Spinal cord (tissue), 9 donors: ENCODE measurements at regions not wholly inside any gene's neighbourhood (a gene's known extent, or its start where the extent isn't known, plus 50 kb on each side); places are given as distances from the start of the nearest gene placed in this dataset.

ENCODE experiments used
- DNase-seq, 6 donors: peaks; one replicate each; pipeline versions ENCODE4 v3.0.0 to v3.0.0-alpha.2; 2013 to 2015; ENCODE audit warnings: low spot score in 6 of 6, low read depth in 4 of 6
- H3K27ac ChIP-seq: one replicate; pipeline ENCODE4 v1.5.1; 2013; ENCODE audit warnings: low read depth, low read length, control low read depth
- H3K27me3 ChIP-seq: one replicate; pipeline ENCODE4 v1.6.1; 2013; ENCODE audit warnings: low read length; ENCODE audit not compliant: control insufficient read depth, insufficient read depth
- H3K36me3 ChIP-seq: one replicate; pipeline ENCODE4 v1.6.1; 2013; ENCODE audit warnings: low read length; ENCODE audit not compliant: control insufficient read depth, insufficient read depth
- H3K4me1 ChIP-seq: one replicate; pipeline ENCODE4 v1.6.1; 2013; ENCODE audit warnings: low read length; ENCODE audit not compliant: control insufficient read depth, insufficient read depth
- H3K4me3 ChIP-seq: one replicate; pipeline ENCODE4 v1.5.1; 2013; ENCODE audit warnings: low read depth, low read length, control low read depth
- H3K9me3 ChIP-seq: one replicate; pipeline ENCODE4 v1.6.1; 2013; ENCODE audit warnings: low read length; ENCODE audit not compliant: control insufficient read depth, insufficient read depth
- WGBS: methylation state at CpG from one replicate; pipeline ENCODE4 v1.1.5; 2013; ENCODE audit warnings: missing lambda C conversion rate; ENCODE audit not compliant: insufficient coverage; 5-methylcytosine and 5-hydroxymethylcytosine counted together
- donor health status: healthy.

- Histone ChIP-seq H3K4me1 (peaks cover 5% of the 10 kb centered on the region), H3K27ac (no peak overlapping the region), H3K36me3 (no peaks in the 10 kb centered on the region), H3K9me3 (no peaks in the 10 kb centered on the region), H3K4me3 (no peak overlapping the region), H3K27me3 (no peaks in the 10 kb centered on the region)
- no CpG with 5 or more reads among the region's 4 CpGs for WGBS
- DNase-seq: no peak
Measured at GRCh38 chr21:41655259-41655658, 111.6 kb downstream of the RIPK4 start.

- no peak for DNase-seq
- Histone ChIP-seq H3K9me3 (no peaks in the 10 kb centered on the region), H3K4me1 (peaks cover 5% of the 10 kb centered on the region), H3K27ac (no peak overlapping the region), H3K36me3 (no peaks in the 10 kb centered on the region), H3K27me3 (no peaks in the 10 kb centered on the region), H3K4me3 (no peak overlapping the region)
- 100% methylated on average over 2 of the region's 3 CpGs for WGBS
Measured at GRCh38 chr21:41653954-41654491, 112.8 kb downstream of the RIPK4 start.

GRCh38 chr21:41653243-41653953 lies 113.5 kb downstream of the RIPK4 start:
- DNase-seq: no peak
- Histone ChIP-seq H3K36me3 (no peaks in the 10 kb centered on the region), H3K9me3 (no peaks in the 10 kb centered on the region), H3K4me1 (peaks cover 4% of the 10 kb centered on the region), H3K27ac (no peak overlapping the region), H3K4me3 (no peak overlapping the region), H3K27me3 (no peaks in the 10 kb centered on the region)
- 85% methylated on average over 11 of the region's 13 CpGs for WGBS

GRCh38 chr21:41651830-41652229 lies 115.0 kb downstream of the RIPK4 start:
- DNase-seq: no peak
- whole genome bisulfite sequencing: 94% methylated on average over 3 of the region's 6 CpGs
- H3K36me3 ChIP-seq: no peaks in the 10 kb centered on the region
- no peaks in the 10 kb centered on the region for H3K27me3 ChIP-seq
- H3K4me1 ChIP-seq: no peaks in the 10 kb centered on the region
- H3K27ac ChIP-seq: no peak overlapping the region
- no peaks in the 10 kb centered on the region for H3K9me3 ChIP-seq
- no peak overlapping the region for H3K4me3 ChIP-seq

- no peaks in the 10 kb centered on the region for H3K4me1 ChIP-seq
- no peaks in the 10 kb centered on the region for H3K9me3 ChIP-seq
- H3K4me3 ChIP-seq: no peak overlapping the region
- no peak overlapping the region for H3K27ac ChIP-seq
- no peaks in the 10 kb centered on the region for H3K36me3 ChIP-seq
- DNase-seq: no peak
- H3K27me3 ChIP-seq: no peaks in the 10 kb centered on the region
- 53% methylated on average over 6 of the region's 8 CpGs for WGBS
Measured at GRCh38 chr21:41651406-41651805, 115.4 kb downstream of the RIPK4 start.

- WGBS: 86% methylated on average over 18 of the region's 19 CpGs
- H3K4me1 ChIP-seq: no peaks in the 10 kb centered on the region
- no peaks in the 10 kb centered on the region for H3K36me3 ChIP-seq
- H3K9me3 ChIP-seq: no peaks in the 10 kb centered on the region
- H3K27ac ChIP-seq: no peak overlapping the region
- no peak overlapping the region for H3K4me3 ChIP-seq
- no peak for DNase-seq
- H3K27me3 ChIP-seq: no peaks in the 10 kb centered on the region
Measured at GRCh38 chr21:41650526-41651145, 116.2 kb downstream of the RIPK4 start.

- H3K27ac ChIP-seq: no peak overlapping the region
- H3K4me3 ChIP-seq: no peak overlapping the region
- WGBS: 95% methylated on average over 9 of the region's 9 CpGs
- no peaks in the 10 kb centered on the region for H3K36me3 ChIP-seq
- no peak for DNase-seq
- H3K27me3 ChIP-seq: no peaks in the 10 kb centered on the region
- no peaks in the 10 kb centered on the region for H3K4me1 ChIP-seq
- no peaks in the 10 kb centered on the region for H3K9me3 ChIP-seq
Measured at GRCh38 chr21:41648591-41649031, 118.2 kb downstream of the RIPK4 start.

GRCh38 chr21:41647806-41648561 lies 118.9 kb downstream of the RIPK4 start:
- Histone ChIP-seq H3K27me3 (no peaks in the 10 kb centered on the region), H3K4me3 (no peak overlapping the region), H3K36me3 (no peaks in the 10 kb centered on the region), H3K4me1 (no peaks in the 10 kb centered on the region), H3K27ac (no peak overlapping the region), H3K9me3 (no peaks in the 10 kb centered on the region)
- 96% methylated on average over 8 of the region's 9 CpGs for WGBS
- DNase-seq: no peak

- WGBS: no CpG with 5 or more reads among the region's 10 CpGs
- peaks cover 6% of the 10 kb centered on the region for H3K4me1 ChIP-seq
Measured at GRCh38 chr21:41643246-41643966, 123.4 kb downstream of the RIPK4 start.

More at GRCh38 chr21:41643246-41643966, 123.4 kb downstream of the RIPK4 start:
- Histone ChIP-seq H3K9me3 (no peaks in the 10 kb centered on the region), H3K4me3 (no peak overlapping the region), H3K27me3 (no peaks in the 10 kb centered on the region), H3K27ac (no peak overlapping the region), H3K36me3 (no peaks in the 10 kb centered on the region)
- DNase-seq: no peak
